ENCODE measurements at regions not wholly inside any gene's neighbourhood (a gene's known extent, or its start where the extent isn't known, plus 50 kb on each side); places are given as distances from the start of the nearest gene placed in this dataset.

- TF ChIP-seq CTCF (conservative IDR thresholded peaks at IDR 0.05 in 1 of 2, IDR thresholded peaks at IDR 0.05 in 1 of 2; ENCODE audit: low read depth in 1 of 2, low read length in 2 of 2) = no peak
- TF ChIP-seq EZH2 (IDR thresholded peaks at IDR 0.05; ENCODE audit: low read length, missing control alignments) = no peak
- Histone ChIP-seq H3K9me3 (ENCODE audit: control insufficient read depth, insufficient read depth, low read depth, low read length) (no peaks in the 10 kb centered on the region), H2AFZ (ENCODE audit: low read length) (no peak overlapping the region), H3K27ac (ENCODE audit: insufficient read depth, low read length) (no peak overlapping the region), H3K4me2 (ENCODE audit: extremely low read depth, insufficient read depth, low read length) (no peak overlapping the region), H3K4me1 (ENCODE audit: control insufficient read depth, extremely low read depth, insufficient read depth, low read length) (peaks cover 2% of the 10 kb centered on the region), H3K9ac (ENCODE audit: insufficient read depth, low read length) (no peak overlapping the region), H3K36me3 (ENCODE audit: control insufficient read depth, insufficient read depth, low read length) (no peaks in the 10 kb centered on the region), H3K27me3 (ENCODE audit: control insufficient read depth, insufficient read depth, low read length) (no peaks in the 10 kb centered on the region), H3K79me2 (ENCODE audit: control insufficient read depth, insufficient read depth, low read length) (no peaks in the 10 kb centered on the region), H3K4me3 (replicated peaks in 1 of 4; ENCODE audit: control extremely low read depth in 1 of 4, insufficient read depth in 1 of 4, low read depth in 3 of 4, low read length in 4 of 4) (no peak overlapping the region), H4K20me1 (ENCODE audit: control insufficient read depth, extremely low read depth, insufficient read depth, low read length) (no peaks in the 10 kb centered on the region)
- no peak for DNase-seq (ENCODE audit: low read depth in 2 of 2)
Observed at GRCh38 chr9:107175816-107176435, 107.2 kb upstream of the RAD23B start.

DNA sequence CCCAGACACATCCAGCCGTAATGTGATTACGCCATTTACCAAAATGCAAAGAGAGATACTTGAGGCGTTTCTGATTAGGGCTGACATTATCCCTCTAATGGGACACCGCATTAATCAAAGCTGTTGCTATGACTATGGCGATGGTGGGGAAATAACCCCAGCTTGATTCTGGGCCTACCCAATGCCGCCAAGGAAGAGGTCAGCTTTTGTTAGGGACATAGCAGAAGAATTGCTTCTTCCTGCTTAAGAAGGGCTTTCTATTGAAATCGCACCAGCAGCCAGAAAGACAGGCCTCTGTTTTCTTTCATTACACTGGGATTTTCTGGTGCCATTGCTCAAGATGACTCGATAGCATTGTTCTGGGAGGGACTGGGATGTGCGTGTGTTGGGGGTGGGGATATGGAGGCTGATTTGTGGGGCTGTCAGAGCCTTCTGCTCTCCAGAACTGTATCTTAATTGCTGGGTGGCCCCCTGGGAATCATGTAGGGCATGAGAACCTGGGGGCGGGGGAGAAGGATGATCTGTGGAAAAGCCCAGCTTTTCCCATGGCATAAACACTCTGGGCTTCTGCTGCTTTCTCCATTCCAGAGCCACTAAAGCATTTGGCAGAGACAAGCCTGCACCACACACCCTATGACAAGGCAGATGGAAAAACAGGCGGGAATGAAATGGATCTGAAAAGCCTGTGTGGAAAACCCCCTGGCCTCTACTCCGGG, 106.5 kb upstream of the RAD23B start:
- Histone ChIP-seq H3K4me2 (ENCODE audit: extremely low read depth, insufficient read depth, low read length) (no peak overlapping the region), H3K9ac (ENCODE audit: insufficient read depth, low read length) (no peak overlapping the region), H3K4me1 (ENCODE audit: control insufficient read depth, extremely low read depth, insufficient read depth, low read length) (peaks cover 2% of the 10 kb centered on the region), H3K9me3 (ENCODE audit: control insufficient read depth, insufficient read depth, low read depth, low read length) (no peaks in the 10 kb centered on the region), H3K27ac (ENCODE audit: insufficient read depth, low read length) (no peak overlapping the region), H3K79me2 (ENCODE audit: control insufficient read depth, insufficient read depth, low read length) (no peaks in the 10 kb centered on the region), H4K20me1 (ENCODE audit: control insufficient read depth, extremely low read depth, insufficient read depth, low read length) (no peaks in the 10 kb centered on the region), H3K4me3 (replicated peaks in 1 of 4; ENCODE audit: control extremely low read depth in 1 of 4, insufficient read depth in 1 of 4, low read depth in 3 of 4, low read length in 4 of 4) (no peak overlapping the region), H3K36me3 (ENCODE audit: control insufficient read depth, insufficient read depth, low read length) (no peaks in the 10 kb centered on the region), H3K27me3 (ENCODE audit: control insufficient read depth, insufficient read depth, low read length) (no peaks in the 10 kb centered on the region), H2AFZ (ENCODE audit: low read length) (no peak overlapping the region)
- peak in 1 of 2 donors; percentile 25 for DNase-seq (ENCODE audit: low read depth in 2 of 2)
- TF ChIP-seq EZH2 (IDR thresholded peaks at IDR 0.05; ENCODE audit: low read length, missing control alignments) (no peak), CTCF (conservative IDR thresholded peaks at IDR 0.05 in 1 of 2, IDR thresholded peaks at IDR 0.05 in 1 of 2; ENCODE audit: low read depth in 1 of 2, low read length in 2 of 2) (no peak)

GRCh38 chr9:107177243-107177839, 105.7 kb upstream of the RAD23B start:
- Histone ChIP-seq H3K27ac (ENCODE audit: insufficient read depth, low read length) (no peak overlapping the region), H3K4me2 (ENCODE audit: extremely low read depth, insufficient read depth, low read length) (no peak overlapping the region)

More at GRCh38 chr9:107177243-107177839, 105.7 kb upstream of the RAD23B start:
- Histone ChIP-seq H4K20me1 (ENCODE audit: control insufficient read depth, extremely low read depth, insufficient read depth, low read length) (no peaks in the 10 kb centered on the region), H3K9ac (ENCODE audit: insufficient read depth, low read length) (no peak overlapping the region), H3K4me1 (ENCODE audit: control insufficient read depth, extremely low read depth, insufficient read depth, low read length) (peaks cover 2% of the 10 kb centered on the region), H3K4me3 (replicated peaks in 1 of 4; ENCODE audit: control extremely low read depth in 1 of 4, insufficient read depth in 1 of 4, low read depth in 3 of 4, low read length in 4 of 4) (no peak overlapping the region), H3K36me3 (ENCODE audit: control insufficient read depth, insufficient read depth, low read length) (no peaks in the 10 kb centered on the region), H3K27me3 (ENCODE audit: control insufficient read depth, insufficient read depth, low read length) (no peaks in the 10 kb centered on the region), H3K79me2 (ENCODE audit: control insufficient read depth, insufficient read depth, low read length) (no peaks in the 10 kb centered on the region), H2AFZ (ENCODE audit: low read length) (no peak overlapping the region), H3K9me3 (ENCODE audit: control insufficient read depth, insufficient read depth, low read depth, low read length) (no peaks in the 10 kb centered on the region)
- DNase-seq (ENCODE audit: low read depth in 2 of 2) = no peak
- TF ChIP-seq CTCF (conservative IDR thresholded peaks at IDR 0.05 in 1 of 2, IDR thresholded peaks at IDR 0.05 in 1 of 2; ENCODE audit: low read depth in 1 of 2, low read length in 2 of 2) (no peak), EZH2 (IDR thresholded peaks at IDR 0.05; ENCODE audit: low read length, missing control alignments) (no peak)
